PC-9 (cell line): ENCODE measurements at regions not wholly inside any gene's neighbourhood (a gene's known extent, or its start where the extent isn't known, plus 50 kb on each side); places are given as distances from the start of the nearest gene placed in this dataset.

Experiments
- EZH2 ChIP-seq: fragments of 200-600 bp; sonication (generic); IDR thresholded peaks from 2 replicates; pipeline ENCODE4 v1.8.0; 2017; ENCODE audit warnings: antibody characterized with exemption, low read depth
- TF ChIP-seq, protein P1 (sequence below): fragments of 200-600 bp; sonication (generic); conservative IDR thresholded peaks from 2 replicates; pipeline ENCODE4 v1.6.1; 2017; ENCODE audit warnings: mixed run types, antibody characterized with exemption, mild to moderate bottlenecking, moderate library complexity

- TF ChIP-seq, protein P1, sequence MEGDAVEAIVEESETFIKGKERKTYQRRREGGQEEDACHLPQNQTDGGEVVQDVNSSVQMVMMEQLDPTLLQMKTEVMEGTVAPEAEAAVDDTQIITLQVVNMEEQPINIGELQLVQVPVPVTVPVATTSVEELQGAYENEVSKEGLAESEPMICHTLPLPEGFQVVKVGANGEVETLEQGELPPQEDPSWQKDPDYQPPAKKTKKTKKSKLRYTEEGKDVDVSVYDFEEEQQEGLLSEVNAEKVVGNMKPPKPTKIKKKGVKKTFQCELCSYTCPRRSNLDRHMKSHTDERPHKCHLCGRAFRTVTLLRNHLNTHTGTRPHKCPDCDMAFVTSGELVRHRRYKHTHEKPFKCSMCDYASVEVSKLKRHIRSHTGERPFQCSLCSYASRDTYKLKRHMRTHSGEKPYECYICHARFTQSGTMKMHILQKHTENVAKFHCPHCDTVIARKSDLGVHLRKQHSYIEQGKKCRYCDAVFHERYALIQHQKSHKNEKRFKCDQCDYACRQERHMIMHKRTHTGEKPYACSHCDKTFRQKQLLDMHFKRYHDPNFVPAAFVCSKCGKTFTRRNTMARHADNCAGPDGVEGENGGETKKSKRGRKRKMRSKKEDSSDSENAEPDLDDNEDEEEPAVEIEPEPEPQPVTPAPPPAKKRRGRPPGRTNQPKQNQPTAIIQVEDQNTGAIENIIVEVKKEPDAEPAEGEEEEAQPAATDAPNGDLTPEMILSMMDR: no peak
- TF ChIP-seq EZH2: no peak
Measured at GRCh38 chr1:80293818-80294217, 1287.3 kb upstream of the ADGRL4 start.
